ENCODE measurements at regions not wholly inside any gene's neighbourhood (a gene's known extent, or its start where the extent isn't known, plus 50 kb on each side); places are given as distances from the start of the nearest gene placed in this dataset.

DNA sequence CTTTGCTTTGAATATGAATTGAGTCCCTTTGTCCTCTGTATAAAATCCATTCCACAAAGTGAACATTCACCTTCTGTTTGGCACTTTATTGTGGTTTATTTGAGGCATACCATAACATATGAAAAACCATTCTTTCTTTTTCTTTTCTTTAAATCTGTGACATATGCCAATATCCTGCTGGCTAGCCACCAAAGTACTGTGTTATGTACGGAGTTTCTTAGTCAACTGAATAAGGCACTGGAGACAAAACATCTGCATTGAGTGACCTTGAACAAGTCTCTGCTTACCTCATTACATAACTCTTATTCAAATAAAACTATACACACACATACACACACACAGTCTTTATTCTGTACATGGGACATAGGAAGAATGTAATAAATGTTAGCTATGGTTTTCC, 872.8 kb downstream of the C4orf33 start:
- no peaks in the 10 kb centered on the region for H3K4me1 ChIP-seq (ENCODE audit: control insufficient read depth, extremely low read depth, insufficient read depth, low read length)
- H3K36me3 ChIP-seq (ENCODE audit: control insufficient read depth in 2 of 2, extremely low read depth in 1 of 2, insufficient read depth in 2 of 2, low read length in 2 of 2): no peaks in the 10 kb centered on the region
- H3K27me3 ChIP-seq (ENCODE audit: control insufficient read depth, extremely low read depth, insufficient read depth, low read length): no peaks in the 10 kb centered on the region
- no peak overlapping the region for H3K9ac ChIP-seq (ENCODE audit: control insufficient read depth, extremely low read depth, insufficient read depth, low read length)
- no peak overlapping the region for H3K4me3 ChIP-seq (ENCODE audit: control insufficient read depth in 2 of 3, extremely low read depth in 1 of 3, insufficient read depth in 2 of 3, low read depth in 1 of 3, low read length in 3 of 3)
- no peak overlapping the region for H2AFZ ChIP-seq (ENCODE audit: control insufficient read depth, low read length)
- FAIRE-seq: no peak
- dilution Hi-C loops (cut with MboI; ENCODE audit: extremely low pct_ligation_motif_present, low sequenced_read_pairs): no loop called here
- H3K79me2 ChIP-seq (ENCODE audit: control insufficient read depth, insufficient read depth, low read length): no peaks in the 10 kb centered on the region
- no peaks in the 10 kb centered on the region for H3K9me3 ChIP-seq (ENCODE audit: control insufficient read depth, low read depth, low read length)
- no peak overlapping the region for H3K27ac ChIP-seq (ENCODE audit: control insufficient read depth, insufficient read depth, low read length)
- no peak for DNase-seq (ENCODE audit: low read depth, low spot score)
- TF ChIP-seq EZH2 (IDR thresholded peaks at IDR 0.05; ENCODE audit: low read length): no peak
- TF ChIP-seq, protein P1, sequence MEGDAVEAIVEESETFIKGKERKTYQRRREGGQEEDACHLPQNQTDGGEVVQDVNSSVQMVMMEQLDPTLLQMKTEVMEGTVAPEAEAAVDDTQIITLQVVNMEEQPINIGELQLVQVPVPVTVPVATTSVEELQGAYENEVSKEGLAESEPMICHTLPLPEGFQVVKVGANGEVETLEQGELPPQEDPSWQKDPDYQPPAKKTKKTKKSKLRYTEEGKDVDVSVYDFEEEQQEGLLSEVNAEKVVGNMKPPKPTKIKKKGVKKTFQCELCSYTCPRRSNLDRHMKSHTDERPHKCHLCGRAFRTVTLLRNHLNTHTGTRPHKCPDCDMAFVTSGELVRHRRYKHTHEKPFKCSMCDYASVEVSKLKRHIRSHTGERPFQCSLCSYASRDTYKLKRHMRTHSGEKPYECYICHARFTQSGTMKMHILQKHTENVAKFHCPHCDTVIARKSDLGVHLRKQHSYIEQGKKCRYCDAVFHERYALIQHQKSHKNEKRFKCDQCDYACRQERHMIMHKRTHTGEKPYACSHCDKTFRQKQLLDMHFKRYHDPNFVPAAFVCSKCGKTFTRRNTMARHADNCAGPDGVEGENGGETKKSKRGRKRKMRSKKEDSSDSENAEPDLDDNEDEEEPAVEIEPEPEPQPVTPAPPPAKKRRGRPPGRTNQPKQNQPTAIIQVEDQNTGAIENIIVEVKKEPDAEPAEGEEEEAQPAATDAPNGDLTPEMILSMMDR (optimal IDR thresholded peaks at IDR 0.05 in 1 of 3, IDR thresholded peaks at IDR 0.05 in 1 of 3, conservative IDR thresholded peaks at IDR 0.05 in 1 of 3; ENCODE audit: extremely low read depth in 1 of 3, insufficient read depth in 2 of 3, low read length in 3 of 3): no peak
- H3K4me2 ChIP-seq (ENCODE audit: control insufficient read depth, extremely low read depth, insufficient read depth, low read depth, low read length): no peak overlapping the region
- H4K20me1 ChIP-seq (ENCODE audit: control insufficient read depth, extremely low read depth, insufficient read depth, low read length): no peaks in the 10 kb centered on the region
- H3K9me1 ChIP-seq (ENCODE audit: control insufficient read depth, extremely low read depth, insufficient read depth, low read length): no peaks in the 10 kb centered on the region

DNA sequence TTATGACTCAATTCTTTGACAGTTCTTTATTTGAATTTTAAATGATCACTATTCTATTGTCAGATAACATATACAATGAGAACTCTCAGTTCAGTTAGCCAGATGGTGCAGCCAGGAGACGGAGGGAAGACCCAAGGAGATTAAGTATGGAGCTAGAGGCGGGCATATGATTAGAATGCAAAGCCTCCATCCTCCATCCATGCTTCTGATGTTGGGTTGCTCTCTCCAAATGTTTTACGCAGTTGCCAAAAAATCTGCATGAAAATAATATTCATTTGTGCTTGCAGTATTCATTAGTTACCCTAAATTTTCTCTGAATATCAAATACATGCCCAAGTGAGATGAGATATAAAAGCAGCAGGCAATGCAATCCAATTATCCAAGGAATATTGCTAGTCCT, 874.8 kb downstream of the C4orf33 start:
- Histone ChIP-seq H4K20me1 (ENCODE audit: control insufficient read depth, extremely low read depth, insufficient read depth, low read length) (no peaks in the 10 kb centered on the region), H3K9me3 (ENCODE audit: control insufficient read depth, low read depth, low read length) (no peaks in the 10 kb centered on the region), H3K79me2 (ENCODE audit: control insufficient read depth, insufficient read depth, low read length) (no peaks in the 10 kb centered on the region), H3K4me3 (ENCODE audit: control insufficient read depth in 2 of 3, extremely low read depth in 1 of 3, insufficient read depth in 2 of 3, low read depth in 1 of 3, low read length in 3 of 3) (no peak overlapping the region), H3K27me3 (ENCODE audit: control insufficient read depth, extremely low read depth, insufficient read depth, low read length) (no peaks in the 10 kb centered on the region), H3K4me2 (ENCODE audit: control insufficient read depth, extremely low read depth, insufficient read depth, low read depth, low read length) (no peak overlapping the region), H2AFZ (ENCODE audit: control insufficient read depth, low read length) (no peak overlapping the region), H3K36me3 (ENCODE audit: control insufficient read depth in 2 of 2, extremely low read depth in 1 of 2, insufficient read depth in 2 of 2, low read length in 2 of 2) (no peaks in the 10 kb centered on the region), H3K4me1 (ENCODE audit: control insufficient read depth, extremely low read depth, insufficient read depth, low read length) (no peaks in the 10 kb centered on the region), H3K9me1 (ENCODE audit: control insufficient read depth, extremely low read depth, insufficient read depth, low read length) (no peaks in the 10 kb centered on the region), H3K9ac (ENCODE audit: control insufficient read depth, extremely low read depth, insufficient read depth, low read length) (no peak overlapping the region), H3K27ac (ENCODE audit: control insufficient read depth, insufficient read depth, low read length) (no peak overlapping the region)
- dilution Hi-C loops (cut with MboI; ENCODE audit: extremely low pct_ligation_motif_present, low sequenced_read_pairs): no loop called here
- FAIRE-seq: no peak
- no peak for DNase-seq (ENCODE audit: low read depth, low spot score)
- TF ChIP-seq EZH2 (IDR thresholded peaks at IDR 0.05; ENCODE audit: low read length): no peak
- TF ChIP-seq, protein P1 (optimal IDR thresholded peaks at IDR 0.05 in 1 of 3, IDR thresholded peaks at IDR 0.05 in 1 of 3, conservative IDR thresholded peaks at IDR 0.05 in 1 of 3; ENCODE audit: extremely low read depth in 1 of 3, insufficient read depth in 2 of 3, low read length in 3 of 3): no peak
